A204.1 (cell line): ENCODE measurements at regions not wholly inside any gene's neighbourhood (a gene's known extent, or its start where the extent isn't known, plus 50 kb on each side); places are given as distances from the start of the nearest gene placed in this dataset.
"Not testable (repeated sequence)": the region's sequence is repeated elsewhere in the genome, so short reads cannot be mapped to it uniquely, and the experiment has no call there.

Experiments
- FAIRE-seq: peaks from 2 replicates; lab custom pipeline; 2012; peaks lifted over from hg19 to GRCh38; lab: Jason Lieb, UNC

- no peak for FAIRE-seq
Measured at GRCh38 chr14:99026471-99026870, 245.5 kb downstream of the BCL11B start.

- FAIRE-seq, result no peak
Measured at GRCh38 chr14:99028041-99028440, 244.0 kb downstream of the BCL11B start.

- FAIRE-seq, result no peak
Measured at GRCh38 chr14:99028521-99028920, 243.5 kb downstream of the BCL11B start.

- no peak for FAIRE-seq
Measured at GRCh38 chr14:99029145-99029915, 242.7 kb downstream of the BCL11B start.

GRCh38 chr14:99029916-99030305, 242.1 kb downstream of the BCL11B start:
- FAIRE-seq, result no peak

- no peak for FAIRE-seq
Measured at GRCh38 chr14:99030454-99030853, 241.5 kb downstream of the BCL11B start.

- FAIRE-seq, result no peak
Measured at GRCh38 chr14:99032759-99033158, 239.2 kb downstream of the BCL11B start.

- no peak for FAIRE-seq
Measured at GRCh38 chr14:99033951-99034350, 238.0 kb downstream of the BCL11B start.

GRCh38 chr14:99034711-99035171, 237.3 kb downstream of the BCL11B start:
- FAIRE-seq, result no peak

- FAIRE-seq, result no peak
Measured at GRCh38 chr14:99035268-99035667, 236.7 kb downstream of the BCL11B start.

- FAIRE-seq, result no peak
Measured at GRCh38 chr14:99035712-99036610, 236.0 kb downstream of the BCL11B start.

GRCh38 chr14:99036611-99037293, 235.2 kb downstream of the BCL11B start:
- no peak for FAIRE-seq

GRCh38 chr14:99037326-99037725, 234.7 kb downstream of the BCL11B start:
- FAIRE-seq, result not testable (repeated sequence)

- no peak for FAIRE-seq
Measured at GRCh38 chr14:99037777-99038430, 234.1 kb downstream of the BCL11B start.

GRCh38 chr14:99038431-99038820, 233.6 kb downstream of the BCL11B start:
- no peak for FAIRE-seq

- no peak for FAIRE-seq
Measured at GRCh38 chr14:99039331-99040041, 232.5 kb downstream of the BCL11B start.

- FAIRE-seq, result no peak
Measured at GRCh38 chr14:99040052-99040451, 231.9 kb downstream of the BCL11B start.

- no peak for FAIRE-seq
Measured at GRCh38 chr14:99040711-99041110, 231.3 kb downstream of the BCL11B start.

GRCh38 chr14:99041141-99041819, 230.7 kb downstream of the BCL11B start:
- no peak for FAIRE-seq

- no peak for FAIRE-seq
Measured at GRCh38 chr14:99041820-99042174, 230.2 kb downstream of the BCL11B start.
